H1 (cell line): ENCODE measurements at regions not wholly inside any gene's neighbourhood (a gene's known extent, or its start where the extent isn't known, plus 50 kb on each side); places are given as distances from the start of the nearest gene placed in this dataset.

Experiments
- CTCF ChIA-PET: fragments of 300-600 bp; sonication (Branson Sonifier 250); formaldehyde crosslinking; loops from one replicate; lab custom pipeline; 2021; ENCODE audit not compliant: partially characterized antibody; lab: Charles Lee
- POLR2A ChIA-PET: fragments of 300-600 bp; sonication (Branson Sonifier 250); formaldehyde crosslinking; loops from one replicate; lab custom pipeline; 2021; ENCODE audit warnings: inconsistent platforms; ENCODE audit not compliant: partially characterized antibody; lab: Charles Lee
- DNase-seq, 2 experiments: peaks; one replicate each; pipeline versions ENCODE4 v3.0.0 to v3.0.0-alpha.2; 2010 to 2022; ENCODE audit warnings: low spot score in 2 of 2, low read depth in 1 of 2, mixed read lengths in 1 of 2
- FAIRE-seq: peaks from 2 replicates; lab custom pipeline; 2011; peaks lifted over from hg19 to GRCh38; lab: Jason Lieb, UNC
- H2AFZ ChIP-seq: 2 replicates; pipeline ENCODE4 v1.8.1; 2012; ENCODE audit warnings: low read length, inconsistent platforms
- H2AK5ac ChIP-seq: 2 replicates; pipeline ENCODE4 v1.6.1; 2013; ENCODE audit warnings: low read depth, low read length
- H2BK120ac ChIP-seq: replicated peaks from 2 replicates; pipeline ENCODE3; 2013; ENCODE audit warnings: low read depth, low read length, inconsistent platforms
- H2BK12ac ChIP-seq: 2 replicates; pipeline ENCODE4 v1.6.1; 2013; ENCODE audit warnings: low read depth, low read length
- H2BK15ac ChIP-seq: 2 replicates; pipeline ENCODE4 v1.6.1; 2013; ENCODE audit warnings: low read length
- H2BK20ac ChIP-seq: 2 replicates; pipeline ENCODE4 v1.6.1; 2013; ENCODE audit warnings: low read length
- H2BK5ac ChIP-seq: 2 replicates; pipeline ENCODE4 v1.6.1; 2013; ENCODE audit warnings: low read depth, low read length
- H3K14ac ChIP-seq: 2 replicates; pipeline ENCODE4 v1.6.1; 2013; ENCODE audit warnings: inconsistent platforms; ENCODE audit not compliant: insufficient read length
- H3K18ac ChIP-seq: 2 replicates; pipeline ENCODE4 v1.6.1; 2013; ENCODE audit warnings: low read length; ENCODE audit errors: extremely low read depth
- H3K23ac ChIP-seq: 2 replicates; pipeline ENCODE4 v1.6.1; 2013; ENCODE audit warnings: inconsistent platforms; ENCODE audit not compliant: insufficient read length
- H3K23me2 ChIP-seq: 2 replicates; pipeline ENCODE4 v1.6.1; 2013; ENCODE audit warnings: low read depth, low read length
- H3K27ac ChIP-seq: 2 replicates; pipeline ENCODE4 v1.6.1; 2011; ENCODE audit warnings: low read depth, low read length, inconsistent platforms
- H3K27me3 ChIP-seq, 4 experiments: replicated peaks in 1 of 4; 1 replicate in 1 of 4; 2 replicates in 3 of 4; pipeline versions ENCODE4 v1.6.1 to v1.8.1; 2011 to 2013; ENCODE audit warnings: low read length in 3 of 4, mild to moderate bottlenecking in 3 of 4, inconsistent platforms in 2 of 4, mixed read lengths in 2 of 4, moderate library complexity in 1 of 4; ENCODE audit not compliant: control insufficient read depth in 3 of 4, insufficient read depth in 3 of 4; ENCODE audit errors: extremely low read depth in 1 of 4
- H3K36me3 ChIP-seq, 4 experiments: 2 replicates each; pipeline versions ENCODE4 v1.6.1 to v1.8.1; 2011 to 2013; ENCODE audit warnings: mild to moderate bottlenecking in 4 of 4, low read length in 3 of 4, moderate library complexity in 2 of 4, control low read depth in 1 of 4, inconsistent platforms in 1 of 4; ENCODE audit not compliant: insufficient read depth in 4 of 4, control insufficient read depth in 2 of 4
- H3K4ac ChIP-seq: replicated peaks from 2 replicates; pipeline ENCODE3; 2013; ENCODE audit warnings: low read length, low read depth, mixed read lengths, inconsistent platforms; ENCODE audit not compliant: insufficient read length
- H3K4me1 ChIP-seq, 4 experiments: replicated peaks in 1 of 4; 1 replicate in 1 of 4; 2 replicates in 3 of 4; pipeline versions ENCODE4 v1.6.1 to v1.8.1; 2011 to 2013; ENCODE audit warnings: low read length in 3 of 4, inconsistent platforms in 2 of 4, mixed read lengths in 1 of 4; ENCODE audit not compliant: insufficient read depth in 4 of 4, control insufficient read depth in 3 of 4
- H3K4me2 ChIP-seq, 2 experiments: 2 replicates each; pipeline versions ENCODE4 v1.6.1 to v1.8.1; 2011 to 2013; ENCODE audit warnings: low read depth in 2 of 2, low read length in 2 of 2, control low read depth in 1 of 2, inconsistent platforms in 1 of 2, mild to moderate bottlenecking in 1 of 2; ENCODE audit not compliant: insufficient read depth in 1 of 2
- H3K4me3 ChIP-seq, 4 experiments: fragments of 200-600, 300-600 bp in 1 of 4; sonication (generic), shearing (Covaris generic), sonication (Bioruptor Twin) in 1 of 4; 2 replicates each; pipeline versions ENCODE4 v1.5.1 to v1.8.1; 2011 to 2016; ENCODE audit warnings: low read length in 4 of 4, low read depth in 3 of 4, control low read depth in 2 of 4, inconsistent platforms in 2 of 4, mild to moderate bottlenecking in 2 of 4, mixed read lengths in 1 of 4, moderate library complexity in 1 of 4; ENCODE audit not compliant: insufficient read depth in 2 of 4; ENCODE audit errors: extremely low read depth in 1 of 4
- H3K56ac ChIP-seq: replicated peaks from 2 replicates; pipeline ENCODE3; 2013; ENCODE audit warnings: low read depth, mild to moderate bottlenecking, mixed read lengths, low read length, inconsistent platforms; ENCODE audit not compliant: insufficient read length
- H3K79me1 ChIP-seq: 2 replicates; pipeline ENCODE4 v1.6.1; 2013; ENCODE audit warnings: low read depth, low read length, control low read depth
- H3K79me2 ChIP-seq, 2 experiments: 2 replicates each; pipeline versions ENCODE4 v1.6.1 to v1.8.1; 2012 to 2013; ENCODE audit warnings: low read length in 2 of 2, mild to moderate bottlenecking in 2 of 2, inconsistent platforms in 1 of 2; ENCODE audit not compliant: insufficient read depth in 2 of 2, control insufficient read depth in 1 of 2
- H3K9ac ChIP-seq, 4 experiments: replicated peaks in 1 of 4; 1 replicate in 1 of 4; 2 replicates in 3 of 4; pipeline versions ENCODE4 v1.6.1 to v1.8.1; 2011 to 2013; ENCODE audit warnings: low read depth in 3 of 4, low read length in 3 of 4, control low read depth in 2 of 4, mild to moderate bottlenecking in 2 of 4, moderate library complexity in 2 of 4, inconsistent platforms in 1 of 4; ENCODE audit errors: extremely low read depth in 1 of 4
- H3K9me3 ChIP-seq, 2 experiments: 2 replicates each; pipeline versions ENCODE4 v1.6.1 to v1.8.1; 2012 to 2013; ENCODE audit warnings: mild to moderate bottlenecking in 2 of 2, moderate library complexity in 2 of 2, control low read depth in 1 of 2, inconsistent platforms in 1 of 2, low read depth in 1 of 2, low read length in 1 of 2, mixed read lengths in 1 of 2; ENCODE audit not compliant: insufficient read depth in 2 of 2
- H4K20me1 ChIP-seq, 2 experiments: replicated peaks in 1 of 2; 2 replicates each; pipeline versions ENCODE3 to v1.8.1; 2011 to 2013; ENCODE audit warnings: inconsistent platforms in 2 of 2, low read length in 2 of 2, mild to moderate bottlenecking in 1 of 2; ENCODE audit not compliant: insufficient read depth in 2 of 2, control insufficient read depth in 1 of 2
- H4K5ac ChIP-seq: 2 replicates; pipeline ENCODE4 v1.6.1; 2013; ENCODE audit warnings: low read length, low read depth, mixed read lengths, inconsistent platforms; ENCODE audit not compliant: insufficient read length
- H4K8ac ChIP-seq: 2 replicates; pipeline ENCODE4 v1.8.0; 2013; ENCODE audit warnings: mild to moderate bottlenecking, moderate library complexity, low read length, inconsistent platforms; ENCODE audit not compliant: insufficient read depth; ENCODE audit errors: extremely low read depth
- H4K91ac ChIP-seq: replicated peaks from 2 replicates; pipeline ENCODE3; 2013; ENCODE audit warnings: low read length, mixed read lengths, inconsistent platforms; ENCODE audit not compliant: insufficient read length
- BRCA1 ChIP-seq: IDR thresholded peaks from 2 replicates; pipeline ENCODE4 v1.6.1; 2012; ENCODE audit warnings: low read depth, low read length, improper control_type of control experiment
- CTBP2 ChIP-seq: IDR thresholded peaks from 2 replicates; pipeline ENCODE4 v1.7.0; 2011; ENCODE audit warnings: borderline replicate concordance, mild to moderate bottlenecking, moderate library complexity, mixed read lengths, low read length; ENCODE audit not compliant: insufficient read depth, insufficient read length
- RBBP5 ChIP-seq: IDR thresholded peaks from 2 replicates; pipeline ENCODE4 v1.7.1; 2012; ENCODE audit warnings: low read depth, mild to moderate bottlenecking, inconsistent platforms, low read length, moderate library complexity, borderline replicate concordance
- SP2 ChIP-seq: IDR thresholded peaks from 2 replicates; pipeline ENCODE4 v1.6.1; 2012; ENCODE audit warnings: mild to moderate bottlenecking, low read length, inconsistent platforms
- WGBS, 2 experiments: shearing (Covaris generic) in 1 of 2; methylation state at CpG; one replicate each; pipeline versions ENCODE4 v1.1.6 to v1.1.7; 2013 to 2015; ENCODE audit warnings: low lambda C conversion rate in 2 of 2, mixed read lengths in 2 of 2, inconsistent platforms in 1 of 2, low coverage in 1 of 2, missing lambda C conversion rate in 1 of 2; ENCODE audit not compliant: insufficient replicate concordance in 2 of 2, insufficient coverage in 1 of 2, insufficient read length in 1 of 2; ENCODE audit errors: extremely low coverage in 1 of 2, missing lambda C conversion rate in 1 of 2; 5-methylcytosine and 5-hydroxymethylcytosine counted together
- TF ChIP-seq, protein P1 (sequence below), 3 experiments: IDR thresholded peaks; 1 replicate in 2 of 3; 2 replicates in 1 of 3; pipeline versions ENCODE4 v1.5.1 to v1.6.1; 2011; ENCODE audit warnings: low read length in 3 of 3, mild to moderate bottlenecking in 3 of 3, inconsistent platforms in 2 of 3, low read depth in 1 of 3, moderate library complexity in 1 of 3; ENCODE audit not compliant: insufficient read depth in 1 of 3; ENCODE audit errors: control extremely low read depth in 1 of 3
- TF ChIP-seq, protein P2 (sequence below): IDR thresholded peaks from 2 replicates; pipeline ENCODE4 v1.6.1; 2012; ENCODE audit warnings: inconsistent platforms

DNA sequence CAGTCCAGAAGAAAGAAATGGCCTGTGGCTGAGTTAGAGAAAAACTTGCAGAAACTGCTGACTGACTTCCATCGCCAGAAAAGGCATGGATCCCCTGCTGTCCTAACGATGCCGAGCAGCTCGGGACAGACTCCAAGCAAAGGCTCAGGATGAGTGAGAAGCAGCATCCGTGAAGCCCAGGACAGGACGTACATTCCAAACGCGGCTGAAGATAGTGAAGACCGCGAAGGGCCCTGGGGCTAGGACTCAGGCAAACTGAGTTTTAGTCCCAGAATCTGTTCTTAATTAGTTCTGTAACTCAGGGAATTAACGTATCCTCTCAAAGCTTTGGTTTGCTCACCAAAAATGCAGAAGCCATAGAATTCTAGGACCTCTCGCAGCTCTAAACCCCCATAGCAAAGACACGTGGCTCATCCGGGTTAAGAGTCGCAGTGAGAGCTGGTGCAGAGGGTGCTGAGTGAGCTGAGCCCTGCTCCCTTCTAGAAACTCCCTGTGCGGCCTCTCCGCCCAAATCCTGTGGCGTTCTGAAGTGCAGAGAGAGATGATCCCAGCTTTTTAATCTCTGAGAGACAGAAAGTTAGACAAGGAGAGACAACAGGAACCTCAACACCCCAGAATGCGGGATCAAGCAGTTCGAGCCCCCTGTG lies 132.9 kb upstream of the THBS2 start:
- no peak overlapping the region for H3K4me3 ChIP-seq
- H3K9me3 ChIP-seq, result peaks cover 0 to 7% of the 10 kb centered on the region in 2 experiments; a peak in 1 of 4 replicates
- no peak overlapping the region for H2BK12ac ChIP-seq
- H2BK15ac ChIP-seq, result no peak overlapping the region
- H3K23ac ChIP-seq, result no peak overlapping the region
- no peak overlapping the region for H4K91ac ChIP-seq
- no peak overlapping the region for H2BK20ac ChIP-seq
- no peak overlapping the region for H3K4ac ChIP-seq
- no peaks in the 10 kb centered on the region for H3K79me1 ChIP-seq
- H3K14ac ChIP-seq, result no peak overlapping the region
- peaks cover 0 to 7% of the 10 kb centered on the region in 2 experiments for H4K20me1 ChIP-seq
- H3K23me2 ChIP-seq, result peaks cover 8% of the 10 kb centered on the region; the same call in 1 of the 2 replicates
- H4K8ac ChIP-seq, result no peak overlapping the region; the same call in 1 of the 2 replicates
- no peak overlapping the region for H3K18ac ChIP-seq
- POLR2A ChIA-PET, result no interaction called here
- H3K27ac ChIP-seq, result no peak overlapping the region
- H3K9ac ChIP-seq, result no peak overlapping the region
- TF ChIP-seq BRCA1 (no peak), CTBP2 (no peak), SP2 (no peak), RBBP5 (no peak)
- TF ChIP-seq, protein P1, sequence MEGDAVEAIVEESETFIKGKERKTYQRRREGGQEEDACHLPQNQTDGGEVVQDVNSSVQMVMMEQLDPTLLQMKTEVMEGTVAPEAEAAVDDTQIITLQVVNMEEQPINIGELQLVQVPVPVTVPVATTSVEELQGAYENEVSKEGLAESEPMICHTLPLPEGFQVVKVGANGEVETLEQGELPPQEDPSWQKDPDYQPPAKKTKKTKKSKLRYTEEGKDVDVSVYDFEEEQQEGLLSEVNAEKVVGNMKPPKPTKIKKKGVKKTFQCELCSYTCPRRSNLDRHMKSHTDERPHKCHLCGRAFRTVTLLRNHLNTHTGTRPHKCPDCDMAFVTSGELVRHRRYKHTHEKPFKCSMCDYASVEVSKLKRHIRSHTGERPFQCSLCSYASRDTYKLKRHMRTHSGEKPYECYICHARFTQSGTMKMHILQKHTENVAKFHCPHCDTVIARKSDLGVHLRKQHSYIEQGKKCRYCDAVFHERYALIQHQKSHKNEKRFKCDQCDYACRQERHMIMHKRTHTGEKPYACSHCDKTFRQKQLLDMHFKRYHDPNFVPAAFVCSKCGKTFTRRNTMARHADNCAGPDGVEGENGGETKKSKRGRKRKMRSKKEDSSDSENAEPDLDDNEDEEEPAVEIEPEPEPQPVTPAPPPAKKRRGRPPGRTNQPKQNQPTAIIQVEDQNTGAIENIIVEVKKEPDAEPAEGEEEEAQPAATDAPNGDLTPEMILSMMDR (IDR thresholded peaks at IDR 0.05; ENCODE audit: control extremely low read depth in 1 of 3, insufficient read depth in 1 of 3, low read depth in 1 of 3, low read length in 3 of 3), result no peak
- TF ChIP-seq, protein P2, sequence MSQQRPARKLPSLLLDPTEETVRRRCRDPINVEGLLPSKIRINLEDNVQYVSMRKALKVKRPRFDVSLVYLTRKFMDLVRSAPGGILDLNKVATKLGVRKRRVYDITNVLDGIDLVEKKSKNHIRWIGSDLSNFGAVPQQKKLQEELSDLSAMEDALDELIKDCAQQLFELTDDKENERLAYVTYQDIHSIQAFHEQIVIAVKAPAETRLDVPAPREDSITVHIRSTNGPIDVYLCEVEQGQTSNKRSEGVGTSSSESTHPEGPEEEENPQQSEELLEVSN, result no peak
- TF ChIP-seq, all 59 proteins: peak for 0
- Histone ChIP-seq H3K4me1 (no peaks in the 10 kb centered on the region), H2BK120ac (no peak overlapping the region), H3K56ac (no peak overlapping the region), H4K5ac (no peak overlapping the region), H3K79me2 (no peaks in the 10 kb centered on the region), H2BK5ac (no peak overlapping the region), H3K4me2 (no peak overlapping the region), H2AFZ (0 out of 2 replicates have a peak overlapping the region, but pooled peaks have one; percentile 4), H2AK5ac (no peak overlapping the region), H3K27me3 (no peaks in the 10 kb centered on the region), H3K36me3 (no peaks in the 10 kb centered on the region)
- FAIRE-seq (no peak), DNase-seq (no peak)
- 81% methylated on average over 20 of the region's 20 CpGs; no CpG with 5 or more reads in 1 of the 2 experiments for WGBS, 2 experiments
- CTCF ChIA-PET, result no interaction called here
